ENCODE measurements at regions not wholly inside any gene's neighbourhood (a gene's known extent, or its start where the extent isn't known, plus 50 kb on each side); places are given as distances from the start of the nearest gene placed in this dataset.

DNA sequence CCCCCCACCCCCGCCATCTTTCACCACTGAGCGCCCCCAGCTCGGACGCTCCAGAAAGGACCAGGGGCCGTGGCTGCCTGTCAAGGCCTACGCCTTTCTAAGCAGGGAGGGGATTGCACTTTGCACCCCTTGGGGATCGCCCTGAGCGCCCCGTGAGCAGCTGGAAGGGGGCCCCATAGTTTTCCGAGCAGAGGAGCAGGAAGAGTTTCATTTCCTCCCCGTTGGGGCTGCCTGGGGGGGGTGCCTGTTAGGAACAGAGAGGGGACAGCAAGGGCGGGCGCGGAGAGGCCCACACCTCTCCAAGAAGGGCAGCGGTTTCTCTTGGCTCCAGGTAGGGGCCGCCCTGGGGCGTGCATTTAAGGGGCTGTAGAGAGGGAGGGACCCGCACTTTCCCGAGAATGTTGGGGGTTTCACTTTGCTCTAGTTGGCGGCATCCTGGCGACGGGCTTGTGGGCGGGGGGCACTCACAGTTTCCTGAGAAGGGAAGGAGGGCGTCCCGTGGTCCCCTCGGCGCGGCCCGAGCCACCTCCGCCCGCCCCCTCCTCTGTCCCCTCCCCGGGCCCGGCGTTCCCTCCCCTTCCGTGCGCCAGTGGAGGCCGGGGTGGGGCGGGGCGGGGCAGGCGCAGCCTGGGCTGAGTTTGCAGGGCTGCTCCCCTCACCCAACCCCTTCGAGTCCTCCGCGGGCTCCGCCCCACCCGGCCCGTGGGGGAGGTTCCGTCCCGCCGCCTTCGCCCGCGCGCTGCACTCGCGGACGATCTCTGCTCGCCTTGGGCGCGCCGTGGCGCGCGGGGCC, 82.3 kb upstream of the CD99 start:
- DNase-seq (ENCODE audit: low read depth): peak; percentile 84

- DNase-seq (ENCODE audit: low read depth): no peak
Measured at GRCh38 chrX:2607113-2607512, 84.0 kb upstream of the CD99 start.

DNA sequence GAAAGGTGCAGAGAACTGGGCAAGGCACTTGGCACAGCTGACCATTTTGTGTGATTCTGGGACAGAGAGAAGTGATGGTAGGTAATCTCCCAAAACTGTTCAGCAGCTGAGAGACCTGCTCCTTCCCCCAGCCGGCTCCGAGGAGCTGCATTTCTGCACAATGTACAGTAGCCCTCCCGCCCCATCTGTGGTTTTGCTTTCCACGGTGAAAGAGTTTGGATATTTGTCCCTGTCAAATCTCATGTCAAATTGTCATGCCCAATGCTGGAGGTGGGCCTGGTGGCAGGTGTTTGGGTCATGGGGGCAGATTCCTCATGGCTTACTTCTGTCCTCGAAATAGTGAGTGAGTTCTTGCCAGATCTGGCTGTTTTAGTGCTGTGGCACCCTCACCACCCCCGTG, 90.5 kb upstream of the CD99 start:
- DNase-seq (ENCODE audit: low read depth): no peak

- DNase-seq (ENCODE audit: low read depth): no peak
Measured at GRCh38 chrX:2596555-2597255, 94.4 kb upstream of the CD99 start.

DNA sequence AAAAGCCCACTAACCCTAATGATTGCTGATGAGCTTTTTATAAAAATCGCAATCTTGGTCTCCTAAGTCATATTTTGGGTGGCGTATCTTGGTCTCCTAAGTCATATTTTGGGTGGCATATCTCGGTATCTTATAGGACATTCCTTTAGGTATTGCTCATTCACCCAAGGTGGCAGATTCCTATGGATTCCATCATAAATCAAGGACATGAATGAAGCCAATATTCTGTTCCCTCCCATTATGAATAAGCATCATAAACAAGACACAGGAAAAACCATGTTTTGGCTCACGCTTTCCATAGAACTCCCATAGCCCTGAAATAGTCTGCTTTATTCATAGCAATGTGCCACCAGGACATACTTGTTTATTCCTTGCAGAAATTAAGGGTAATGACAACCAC, 95.0 kb upstream of the CD99 start:
- no peak for DNase-seq (ENCODE audit: low read depth)

GRCh38 chrX:2595258-2595657, 94.5 kb upstream of the DHRSX start:
- DNase-seq (ENCODE audit: low read depth): no peak

DNA sequence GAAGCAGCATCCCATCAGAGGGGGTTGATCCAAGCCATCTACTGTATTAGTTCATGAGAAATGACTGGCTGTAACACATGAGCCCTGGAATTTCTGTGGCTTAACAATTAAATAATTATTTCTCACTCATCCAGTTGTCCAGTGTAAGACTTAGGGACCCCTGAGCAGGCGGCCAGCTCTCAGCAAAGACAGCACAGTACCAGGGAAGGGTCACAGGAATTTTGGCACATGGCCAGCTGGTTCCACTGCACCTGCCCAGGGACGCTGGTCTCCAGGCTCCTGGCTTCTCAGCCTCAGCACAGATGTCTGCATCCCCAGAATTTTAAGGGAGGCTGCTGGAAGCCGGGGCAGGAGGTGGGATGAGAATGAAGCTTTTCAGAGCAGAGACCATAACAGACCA, 93.7 kb upstream of the DHRSX start:
- no peak for DNase-seq (ENCODE audit: low read depth)

DNA sequence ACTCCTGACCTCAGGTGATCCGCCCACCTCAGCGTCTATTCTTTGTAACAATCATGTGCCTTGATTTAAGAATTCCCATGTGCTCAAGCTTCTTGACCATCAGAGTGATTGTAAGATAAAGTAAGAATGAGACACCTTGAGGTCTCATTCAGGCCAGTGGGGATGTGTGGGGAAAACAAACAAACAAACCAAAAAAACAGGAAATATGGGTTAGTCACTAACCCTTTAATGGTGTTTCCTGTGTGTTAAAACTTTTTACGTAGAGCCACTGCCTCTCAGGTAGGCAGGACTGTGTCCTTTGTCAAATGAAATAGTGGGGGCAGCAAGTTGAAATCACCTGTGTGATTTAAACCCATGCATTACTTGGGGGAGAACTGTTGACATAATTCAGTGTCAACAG, 91.5 kb upstream of the DHRSX start:
- no peak for DNase-seq (ENCODE audit: low read depth)

DNA sequence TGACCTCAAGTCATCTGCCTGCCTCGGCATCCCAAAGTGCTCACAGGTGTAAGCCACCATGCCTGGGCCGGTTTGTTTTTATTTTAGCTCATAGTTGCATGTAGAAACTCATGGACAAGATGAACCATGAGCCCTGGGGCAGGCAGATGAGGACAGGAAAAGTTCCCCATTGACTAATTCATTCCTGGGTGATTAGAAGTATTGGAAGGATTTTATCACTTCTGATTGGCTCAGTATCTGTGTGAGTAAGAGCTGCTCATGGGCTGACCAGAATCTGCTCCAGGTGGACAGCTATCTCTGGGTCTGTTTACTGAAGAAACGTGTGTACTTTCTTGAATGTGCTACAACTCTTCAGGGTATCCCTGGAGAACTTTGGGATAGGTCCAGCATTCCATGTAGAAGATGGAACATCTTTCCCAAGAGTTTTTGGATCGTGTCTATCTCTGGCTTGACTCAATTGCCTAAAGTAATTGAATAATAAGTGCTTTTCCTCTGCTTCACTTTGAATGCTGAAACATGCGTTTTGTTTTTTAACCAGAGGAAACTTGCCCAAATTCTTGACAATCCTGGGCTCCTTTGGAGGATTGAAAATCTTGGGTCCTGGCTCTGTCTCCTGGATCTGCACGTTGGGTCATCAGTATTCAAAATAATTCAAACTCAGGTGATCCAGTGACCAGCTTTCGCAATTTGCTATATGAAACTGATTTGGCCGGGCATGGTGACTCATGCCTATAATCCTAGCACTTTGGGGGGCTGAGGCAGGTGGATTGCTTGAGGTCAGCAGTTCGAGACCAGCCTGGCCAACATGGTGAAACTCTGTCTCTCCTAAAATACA, 88.6 kb upstream of the DHRSX start:
- DNase-seq (ENCODE audit: low read depth): no peak

- DNase-seq (ENCODE audit: low read depth): no peak
Measured at GRCh38 chrX:2588049-2588448, 87.3 kb upstream of the DHRSX start.

DNA sequence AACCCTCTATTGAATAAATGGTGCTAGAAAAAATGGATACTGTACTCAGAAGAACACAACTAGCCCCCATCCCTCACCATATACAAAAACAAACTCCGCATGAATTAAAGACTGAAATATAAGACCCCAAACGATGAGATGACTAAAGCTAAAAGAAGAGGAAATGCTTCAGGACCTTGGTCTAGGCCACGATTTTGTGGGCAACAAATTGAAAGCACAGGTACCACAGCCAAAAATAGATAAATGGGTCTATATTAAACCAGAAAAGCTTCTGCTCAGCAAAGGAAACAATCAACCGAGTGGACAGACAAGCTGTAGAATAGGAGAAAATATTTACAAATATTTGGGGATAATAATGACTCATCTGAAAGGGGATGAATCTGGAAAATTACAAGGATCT, 86.4 kb upstream of the DHRSX start:
- DNase-seq (ENCODE audit: low read depth): no peak

GRCh38 chrX:2585158-2585470, 84.3 kb upstream of the DHRSX start:
- DNase-seq (ENCODE audit: low read depth): no peak

GRCh38 chrX:2584251-2585157, 83.7 kb upstream of the DHRSX start:
- no peak for DNase-seq (ENCODE audit: low read depth)

- no peak for DNase-seq (ENCODE audit: low read depth)
Measured at GRCh38 chrX:2583194-2584162, 82.7 kb upstream of the DHRSX start.

DNA sequence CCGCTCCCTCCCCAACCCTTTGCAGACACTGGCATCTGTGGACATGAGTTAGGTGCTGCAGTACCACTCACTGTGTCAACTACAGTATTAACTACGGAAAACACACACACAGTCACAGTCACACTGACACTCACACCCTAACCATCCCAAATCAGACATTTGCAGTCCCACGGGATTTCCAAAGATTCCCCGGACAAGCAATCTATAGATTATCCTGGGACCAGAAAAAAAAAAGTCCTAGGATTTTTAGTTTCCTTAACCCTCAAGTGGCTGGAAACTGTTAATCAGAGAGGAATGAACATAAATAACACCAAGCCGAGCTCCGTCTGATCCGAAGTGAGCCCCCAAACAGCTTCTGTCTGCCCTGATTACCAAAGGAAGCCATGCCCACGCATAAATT, 81.9 kb upstream of the DHRSX start:
- no peak for DNase-seq (ENCODE audit: low read depth)

GRCh38 chrX:2581296-2581695, 80.5 kb upstream of the DHRSX start:
- DNase-seq (ENCODE audit: low read depth): no peak

GRCh38 chrX:2578864-2579263, 78.1 kb upstream of the DHRSX start:
- no peak for DNase-seq (ENCODE audit: low read depth)

- no peak for DNase-seq (ENCODE audit: low read depth)
Measured at GRCh38 chrX:2577844-2578466, 77.2 kb upstream of the DHRSX start.

- DNase-seq (ENCODE audit: low read depth): peak; percentile 27
Measured at GRCh38 chrX:2576793-2577192, 76.0 kb upstream of the DHRSX start.

- no peak for DNase-seq (ENCODE audit: low read depth)
Measured at GRCh38 chrX:2574271-2574670, 73.5 kb upstream of the DHRSX start.

Data from amniotic epithelial cell (primary cell).